ENCODE measurements at regions not wholly inside any gene's neighbourhood (a gene's known extent, or its start where the extent isn't known, plus 50 kb on each side); places are given as distances from the start of the nearest gene placed in this dataset.
"Not testable (repeated sequence)": the region's sequence is repeated elsewhere in the genome, so short reads cannot be mapped to it uniquely, and the experiment has no call there.

- DNase-seq (ENCODE audit: low read depth), result not testable (repeated sequence)
Measured at GRCh38 chr18:24624421-24624820, 164.0 kb downstream of the HRH4 start.

DNA sequence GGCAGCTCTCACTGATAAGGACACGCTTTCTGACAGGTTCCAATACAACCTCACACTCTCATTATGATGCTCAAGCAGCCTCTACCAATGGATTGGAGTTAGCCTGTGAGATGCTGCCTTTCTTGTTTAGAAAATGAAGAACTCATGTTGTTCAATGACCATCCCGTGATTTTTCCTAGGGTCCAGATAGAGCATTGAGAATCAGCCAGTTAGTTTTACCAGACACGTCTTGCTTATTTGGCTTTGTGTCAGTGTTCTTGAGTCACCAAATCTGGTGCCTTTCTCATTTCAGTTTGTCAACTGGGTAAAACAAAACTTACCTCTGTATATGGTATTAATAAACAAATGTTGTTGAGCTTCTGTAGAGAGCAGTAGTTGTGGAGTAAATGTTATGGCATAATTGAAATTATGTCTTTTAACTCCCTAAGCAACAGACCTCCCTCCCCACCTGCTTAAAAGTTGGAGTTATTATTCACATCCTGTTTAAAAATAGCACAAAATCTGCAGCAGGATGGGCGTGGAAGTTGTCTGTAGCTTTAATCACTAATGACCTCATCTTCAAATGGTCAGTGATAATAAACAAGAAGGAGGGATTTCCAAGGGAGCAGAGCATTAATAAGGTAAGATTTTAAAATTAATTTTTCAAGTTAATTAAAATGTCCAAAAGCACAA is 167.3 kb downstream of the HRH4 start:
- DNase-seq (ENCODE audit: low read depth), result no peak

DNA sequence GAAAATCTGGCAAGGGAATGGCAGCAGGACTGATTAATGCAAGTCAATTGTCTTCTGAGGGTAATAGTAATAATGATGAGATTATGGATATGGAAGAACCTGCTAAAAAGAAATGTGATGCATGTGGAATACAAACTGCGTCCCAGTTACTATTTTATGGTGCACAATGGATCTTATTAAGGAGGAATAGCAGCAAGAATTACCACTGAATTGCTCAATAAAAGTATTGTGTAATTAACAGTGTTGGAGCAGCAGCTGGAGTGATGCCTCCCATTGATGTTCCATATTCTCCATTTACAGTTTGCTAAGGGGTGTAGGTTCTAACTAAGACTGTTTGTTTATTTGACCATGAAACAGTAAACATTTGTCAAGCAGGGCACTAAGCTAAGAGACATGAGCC is 167.9 kb downstream of the HRH4 start:
- DNase-seq (ENCODE audit: low read depth), result no peak

DNA sequence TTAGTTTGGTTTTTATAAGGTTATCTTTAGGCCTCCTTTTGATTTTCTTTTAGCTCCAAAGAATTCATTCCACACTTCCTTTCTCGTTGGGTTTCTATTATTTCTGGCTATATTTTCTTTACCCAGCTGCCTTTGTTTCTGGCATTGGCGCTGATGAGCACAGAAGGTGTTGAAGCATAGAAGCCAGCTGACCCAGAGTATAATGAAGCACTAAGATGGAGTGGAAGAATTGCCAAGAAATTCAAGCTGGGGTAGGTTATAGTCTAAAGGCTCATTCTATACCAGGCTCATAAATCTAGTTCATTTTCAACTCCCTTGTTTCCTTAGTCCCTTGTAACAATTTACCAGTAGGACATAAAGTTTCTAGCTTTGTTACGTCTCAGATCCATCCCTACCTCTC is 169.5 kb downstream of the HRH4 start:
- no peak for DNase-seq (ENCODE audit: low read depth)

- DNase-seq (ENCODE audit: low read depth), result no peak
Measured at GRCh38 chr18:24630346-24630880, 170.0 kb downstream of the HRH4 start.

- no peak for DNase-seq (ENCODE audit: low read depth)
Measured at GRCh38 chr18:24631243-24632025, 171.0 kb downstream of the HRH4 start.

GRCh38 chr18:24632158-24632988 is 171.9 kb downstream of the HRH4 start:
- no peak for DNase-seq (ENCODE audit: low read depth)

GRCh38 chr18:24633121-24633520 is 172.7 kb downstream of the HRH4 start:
- DNase-seq (ENCODE audit: low read depth), result no peak

DNA sequence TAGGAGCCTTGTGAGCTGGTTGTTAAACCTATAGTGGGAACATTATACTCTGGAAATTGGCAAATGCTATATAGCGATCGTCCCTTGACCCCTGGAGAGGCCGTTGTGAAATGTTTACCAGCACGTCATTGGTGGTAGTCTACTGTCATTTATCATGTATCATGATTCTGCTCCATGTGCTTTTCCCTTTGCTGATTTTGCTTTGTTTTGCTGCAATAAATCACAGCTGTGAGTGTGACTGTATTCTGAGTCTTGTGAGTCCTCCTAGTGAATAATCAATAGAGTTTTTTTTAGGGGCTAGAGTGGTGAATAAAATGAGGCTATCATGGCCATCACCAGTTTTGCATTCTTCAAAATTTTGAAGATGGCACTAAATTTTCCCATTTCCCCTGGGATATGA is 189.1 kb downstream of the HRH4 start:
- no peak for DNase-seq (ENCODE audit: low read depth)

DNA sequence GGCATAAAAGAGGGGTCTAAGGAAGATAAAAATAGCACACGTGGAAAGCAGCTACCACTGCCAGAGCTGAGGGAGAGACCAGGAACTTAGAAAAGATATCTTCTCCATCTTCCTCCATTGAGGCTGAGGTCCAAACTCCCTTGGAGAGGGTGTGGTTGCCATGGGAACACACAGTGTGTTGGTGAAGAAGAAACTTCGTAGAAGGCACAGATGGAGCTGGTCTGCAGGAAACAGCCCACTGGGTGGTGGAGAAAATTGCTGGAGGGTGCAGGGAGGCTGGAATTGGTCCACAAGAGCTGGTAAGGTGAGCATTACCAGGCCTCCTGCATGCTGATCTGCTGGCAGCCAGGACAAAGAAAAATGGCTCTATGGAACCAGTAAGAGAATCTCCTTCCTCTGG is 191.0 kb downstream of the HRH4 start:
- no peak for DNase-seq (ENCODE audit: low read depth)

DNA sequence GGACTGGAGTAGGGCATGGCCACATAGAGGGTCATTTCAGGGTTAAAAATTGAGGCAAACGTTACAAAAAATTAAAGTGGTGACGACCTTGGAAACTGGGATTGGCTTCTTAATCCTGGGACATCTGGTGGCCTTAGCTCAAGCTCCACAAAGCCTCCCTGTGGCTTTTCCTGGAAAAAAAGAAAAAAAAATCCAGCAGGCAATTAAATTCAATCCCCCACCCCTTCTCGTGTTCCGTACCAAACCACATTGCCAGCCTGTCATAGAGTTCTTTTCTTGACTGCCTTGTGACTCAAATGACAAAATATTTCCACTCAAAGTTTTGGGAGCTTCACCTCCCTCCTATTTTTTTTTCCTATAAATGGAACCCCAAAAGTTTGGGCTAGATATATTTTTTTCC is 195.6 kb downstream of the HRH4 start:
- DNase-seq (ENCODE audit: low read depth), result no peak

DNA sequence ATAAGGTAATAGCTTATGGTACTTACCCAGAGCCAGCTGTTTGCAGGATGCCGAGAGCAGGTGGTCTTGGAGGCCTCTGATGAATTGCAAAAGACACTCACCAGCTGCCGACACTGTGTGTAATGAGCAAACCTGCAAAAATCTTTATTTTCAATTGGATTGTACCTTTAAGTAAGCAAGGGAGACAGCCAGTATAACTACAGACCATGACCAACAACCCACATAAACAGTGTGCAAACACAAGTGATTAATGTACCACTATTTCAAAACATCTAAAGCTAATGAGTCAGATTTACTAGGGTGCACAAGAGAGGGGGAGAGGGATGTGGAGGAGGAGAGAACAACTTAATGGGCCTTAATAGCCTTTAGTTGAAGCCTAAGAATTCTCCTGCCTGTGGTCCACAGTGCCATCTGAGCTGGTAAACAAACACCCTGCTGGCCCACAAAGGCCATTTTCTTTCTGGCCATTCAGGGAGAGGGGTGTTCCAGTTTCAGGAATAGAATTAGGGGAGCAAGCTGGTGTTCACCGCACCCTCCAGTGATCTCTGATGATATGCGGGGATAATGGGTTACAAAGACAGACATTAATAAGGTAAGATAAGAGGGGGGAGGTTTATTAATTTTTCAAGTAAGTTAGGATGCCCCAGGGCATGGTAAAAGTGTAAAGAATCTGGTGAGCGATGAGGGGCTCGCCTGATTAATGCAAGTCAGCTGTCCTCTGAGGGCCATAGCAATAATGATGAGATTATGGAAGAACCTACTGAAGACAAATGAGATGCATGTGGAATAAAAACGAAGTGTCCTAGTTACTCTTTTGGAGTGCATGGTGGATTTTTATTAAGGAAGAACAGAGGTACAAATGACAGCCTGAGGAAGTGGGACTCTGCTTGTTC is 196.4 kb downstream of the HRH4 start:
- peak; percentile 55 for DNase-seq (ENCODE audit: low read depth)

GRCh38 chr18:24657444-24657842 is 197.0 kb downstream of the HRH4 start:
- DNase-seq (ENCODE audit: low read depth), result no peak

GRCh38 chr18:24658302-24658701 is 197.9 kb downstream of the HRH4 start:
- no peak for DNase-seq (ENCODE audit: low read depth)

DNA sequence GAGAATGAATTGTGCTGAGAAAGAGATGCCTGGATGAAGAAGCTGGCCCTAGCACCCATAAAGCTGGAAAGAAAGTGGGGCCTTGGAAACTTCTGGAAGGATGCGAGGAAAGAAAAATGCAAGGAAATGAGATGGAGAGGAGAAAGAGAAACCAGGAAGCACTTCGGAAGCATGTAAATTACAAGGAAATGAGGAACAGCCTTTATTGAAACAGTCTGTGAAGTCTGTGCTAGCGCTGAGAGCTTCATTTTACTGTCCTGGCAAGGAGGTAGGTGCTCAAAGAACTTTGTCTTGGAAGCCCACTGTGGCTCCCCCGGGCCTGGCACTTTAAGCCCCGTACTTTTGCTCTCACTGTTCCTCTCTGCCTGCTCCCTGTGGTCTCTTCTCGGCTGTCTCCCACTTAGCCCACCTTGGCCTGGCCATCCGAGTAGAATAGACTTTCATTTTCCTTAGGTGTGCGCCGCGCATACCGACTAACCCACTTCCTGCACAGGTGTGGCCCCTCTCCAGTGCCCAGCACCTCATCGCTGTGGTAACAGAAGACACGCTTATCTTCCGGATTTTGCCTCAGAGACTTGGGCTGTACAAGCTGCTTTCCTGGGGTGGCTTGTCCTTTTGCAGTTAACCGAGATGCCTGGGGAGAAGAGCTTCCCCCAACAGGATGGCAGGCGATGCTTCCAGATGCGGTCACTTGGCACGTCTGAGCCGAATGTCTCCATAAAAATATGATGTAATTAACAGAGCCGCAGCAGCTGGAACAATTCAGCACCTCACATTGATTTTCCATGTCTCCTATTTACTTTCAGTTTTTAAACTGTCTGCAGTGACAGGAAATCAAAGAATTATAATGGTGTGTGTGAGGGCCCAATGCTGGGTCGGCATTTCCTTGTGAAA is 199.6 kb downstream of the HRH4 start:
- DNase-seq (ENCODE audit: low read depth), result no peak

DNA sequence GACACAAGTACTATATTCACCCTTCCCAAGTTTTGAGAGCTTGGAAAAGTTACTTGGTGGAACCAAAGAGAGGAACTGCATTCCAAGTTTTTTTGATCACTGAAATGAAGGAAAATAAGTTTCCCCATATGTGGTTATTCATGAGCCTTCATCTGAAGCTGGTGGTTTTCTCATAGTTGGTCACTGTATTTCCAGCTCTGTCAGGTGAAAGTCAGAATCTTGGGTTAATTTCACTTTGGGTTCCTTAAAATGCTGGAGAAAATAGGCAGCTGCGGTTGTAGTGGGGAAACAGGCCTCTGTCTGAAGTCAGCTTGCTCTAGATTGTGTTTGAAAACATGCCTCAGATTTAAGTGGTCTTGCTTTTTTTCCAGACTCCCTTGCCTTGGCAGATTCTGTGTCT is 200.5 kb downstream of the HRH4 start:
- DNase-seq (ENCODE audit: low read depth), result no peak

- no peak for DNase-seq (ENCODE audit: low read depth)
Measured at GRCh38 chr18:24662412-24662821, 202.0 kb downstream of the HRH4 start.

DNA sequence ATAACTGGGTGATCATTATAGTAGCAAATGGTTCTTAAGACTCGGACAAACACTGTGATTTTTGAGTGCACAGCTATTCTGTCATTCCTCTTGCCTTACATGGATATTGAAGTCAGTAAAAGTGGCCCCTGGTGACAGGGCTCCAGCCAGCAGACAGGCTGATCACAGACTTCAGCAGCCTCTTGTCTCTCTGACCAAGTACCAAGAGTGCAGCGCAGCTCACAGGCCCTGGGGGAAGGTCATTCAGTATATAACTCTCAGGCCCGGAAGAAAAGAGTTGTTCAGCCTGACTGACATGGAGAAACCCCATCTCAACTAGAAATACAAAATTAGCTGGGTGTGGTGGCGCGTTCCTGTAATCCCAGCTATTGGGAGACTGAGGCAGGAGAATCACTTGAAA is 202.6 kb downstream of the HRH4 start:
- DNase-seq (ENCODE audit: low read depth), result no peak

- no peak for DNase-seq (ENCODE audit: low read depth)
Measured at GRCh38 chr18:24669015-24669414, 208.6 kb downstream of the HRH4 start.

DNA sequence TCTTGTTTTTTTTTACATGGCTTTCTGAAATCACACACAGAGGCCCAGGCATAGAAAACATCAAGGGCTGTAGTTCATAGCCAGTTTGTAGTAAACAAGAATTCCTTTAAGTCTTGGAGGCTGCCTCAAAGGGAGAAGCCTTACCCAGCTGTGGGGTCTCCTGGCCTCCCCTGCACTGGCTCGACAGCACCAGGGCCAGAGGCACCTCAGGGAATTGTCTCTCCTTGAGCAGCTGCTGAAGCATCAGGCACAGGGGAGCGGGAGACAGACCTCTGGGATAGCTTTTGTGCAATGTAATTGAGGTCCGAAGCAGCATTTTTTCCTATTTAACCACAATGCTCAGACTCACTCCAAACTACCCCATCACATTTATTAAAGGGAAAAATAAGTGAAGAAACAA is 209.1 kb downstream of the HRH4 start:
- DNase-seq (ENCODE audit: low read depth), result no peak
